GM18511 (cell line): ENCODE measurements at regions not wholly inside any gene's neighbourhood (a gene's known extent, or its start where the extent isn't known, plus 50 kb on each side); places are given as distances from the start of the nearest gene placed in this dataset.

Source experiments
- ATAC-seq: cut with Tn5 transposase; IDR thresholded peaks from one replicate; pipeline ENCODE4 v1.9.1; 2021; ENCODE audit warnings: mild to moderate bottlenecking, moderate library complexity; ENCODE audit not compliant: unreplicated experiment

GRCh38 chr7:91812388-91812787, 68.1 kb downstream of the MTERF1 start:
- no peak for ATAC-seq

GRCh38 chr7:91814189-91814588, 66.3 kb downstream of the MTERF1 start:
- ATAC-seq = peak; percentile 75
